HG03432 (cell line): ENCODE measurements at regions not wholly inside any gene's neighbourhood (a gene's known extent, or its start where the extent isn't known, plus 50 kb on each side); places are given as distances from the start of the nearest gene placed in this dataset.

Experiments used
- ATAC-seq: cut with Tn5 transposase; IDR thresholded peaks from one replicate; pipeline ENCODE4 v1.9.1; 2021; ENCODE audit warnings: mild to moderate bottlenecking, moderate library complexity; ENCODE audit not compliant: unreplicated experiment

GRCh38 chr7:45235905-45236304 lies 78.3 kb downstream of the RAMP3 start:
- no peak for ATAC-seq

GRCh38 chr7:45236666-45237065 lies 79.1 kb downstream of the RAMP3 start:
- ATAC-seq, result no peak

- ATAC-seq, result no peak
Observed at GRCh38 chr7:45237788-45238461, 80.3 kb downstream of the RAMP3 start.

GRCh38 chr7:45238806-45239205 lies 81.2 kb downstream of the RAMP3 start:
- no peak for ATAC-seq

- no peak for ATAC-seq
Observed at GRCh38 chr7:45239486-45239885, 81.9 kb downstream of the RAMP3 start.

GRCh38 chr7:45240273-45240771 lies 82.7 kb downstream of the RAMP3 start:
- no peak for ATAC-seq

GRCh38 chr7:45240926-45241325 lies 83.3 kb downstream of the RAMP3 start:
- ATAC-seq, result no peak

GRCh38 chr7:45241339-45242109 lies 83.9 kb downstream of the RAMP3 start:
- ATAC-seq, result no peak

GRCh38 chr7:45242261-45242660 lies 84.7 kb downstream of the RAMP3 start:
- ATAC-seq, result no peak

- ATAC-seq, result no peak
Observed at GRCh38 chr7:45242698-45243097, 85.1 kb downstream of the RAMP3 start.

GRCh38 chr7:45244981-45245380 lies 87.4 kb downstream of the RAMP3 start:
- no peak for ATAC-seq

- no peak for ATAC-seq
Observed at GRCh38 chr7:45246339-45246738, 88.7 kb downstream of the RAMP3 start.

GRCh38 chr7:45252248-45252647 lies 94.7 kb downstream of the RAMP3 start:
- ATAC-seq, result no peak

GRCh38 chr7:45252857-45253256 lies 95.3 kb downstream of the RAMP3 start:
- no peak for ATAC-seq

- no peak for ATAC-seq
Observed at GRCh38 chr7:45253368-45253767, 95.8 kb downstream of the RAMP3 start.

- no peak for ATAC-seq
Observed at GRCh38 chr7:45255187-45255586, 97.6 kb downstream of the RAMP3 start.

GRCh38 chr7:45256309-45256708 lies 98.7 kb downstream of the RAMP3 start:
- ATAC-seq, result no peak

GRCh38 chr7:45256775-45257174 lies 99.2 kb downstream of the RAMP3 start:
- no peak for ATAC-seq

- no peak for ATAC-seq
Observed at GRCh38 chr7:45257284-45257683, 99.7 kb downstream of the RAMP3 start.

- no peak for ATAC-seq
Observed at GRCh38 chr7:45258533-45259226, 101.1 kb downstream of the RAMP3 start.

GRCh38 chr7:45259227-45259596 lies 101.6 kb downstream of the RAMP3 start:
- no peak for ATAC-seq
